Mesendoderm (in vitro differentiated cells): ENCODE measurements at regions not wholly inside any gene's neighbourhood (a gene's known extent, or its start where the extent isn't known, plus 50 kb on each side); places are given as distances from the start of the nearest gene placed in this dataset.
"Not testable (repeated sequence)": the region's sequence is repeated elsewhere in the genome, so short reads cannot be mapped to it uniquely, and the experiment has no call there.

Source experiments
- DNase-seq: peaks from one replicate; pipeline ENCODE4 v3.0.0; 2013
- H2AK5ac ChIP-seq: 2 replicates; pipeline ENCODE4 v1.6.1; 2013; ENCODE audit warnings: low read length, inconsistent platforms
- H2BK120ac ChIP-seq: 2 replicates; pipeline ENCODE4 v1.6.1; 2013; ENCODE audit warnings: low read depth, mild to moderate bottlenecking, low read length, moderate library complexity, mixed read lengths
- H2BK15ac ChIP-seq: replicated peaks from 2 replicates; pipeline ENCODE4 v1.6.1; 2013; ENCODE audit warnings: low read depth, mild to moderate bottlenecking, moderate library complexity
- H2BK5ac ChIP-seq: 2 replicates; pipeline ENCODE4 v1.6.1; 2013; ENCODE audit warnings: low read length, inconsistent platforms
- H3K18ac ChIP-seq: 2 replicates; pipeline ENCODE4 v1.6.1; 2013; ENCODE audit warnings: mild to moderate bottlenecking, low read length, mixed read lengths
- H3K23ac ChIP-seq: one replicate; pipeline ENCODE4 v1.6.1; 2013; ENCODE audit warnings: low read length
- H3K27ac ChIP-seq: 2 replicates; pipeline ENCODE4 v1.5.1; 2013; ENCODE audit warnings: low read depth, mild to moderate bottlenecking, inconsistent platforms, low read length, moderate library complexity
- H3K27me3 ChIP-seq: 2 replicates; pipeline ENCODE4 v1.6.1; 2013; ENCODE audit warnings: low read length, control low read depth, mild to moderate bottlenecking, inconsistent platforms; ENCODE audit not compliant: insufficient read depth, poor library complexity
- H3K36me3 ChIP-seq: 2 replicates; pipeline ENCODE4 v1.6.1; 2013; ENCODE audit warnings: low read length, inconsistent platforms; ENCODE audit not compliant: control insufficient read depth, insufficient read depth
- H3K4ac ChIP-seq: one replicate; pipeline ENCODE4 v1.6.1; 2013; ENCODE audit warnings: low read depth, mild to moderate bottlenecking, low read length, moderate library complexity
- H3K4me1 ChIP-seq: 2 replicates; pipeline ENCODE4 v1.6.1; 2013; ENCODE audit warnings: low read depth, low read length, inconsistent platforms; ENCODE audit not compliant: control insufficient read depth
- H3K4me2 ChIP-seq: 2 replicates; pipeline ENCODE4 v1.6.1; 2013; ENCODE audit warnings: low read length
- H3K4me3 ChIP-seq: 2 replicates; pipeline ENCODE4 v1.5.1; 2013; ENCODE audit warnings: mild to moderate bottlenecking, low read length
- H3K56ac ChIP-seq: one replicate; pipeline ENCODE4 v1.6.1; 2013; ENCODE audit warnings: low read length
- H3K79me1 ChIP-seq: 2 replicates; pipeline ENCODE4 v1.6.1; 2013; ENCODE audit warnings: low read length, inconsistent platforms
- H3K79me2 ChIP-seq: 2 replicates; pipeline ENCODE4 v1.6.1; 2013; ENCODE audit warnings: mild to moderate bottlenecking, low read length; ENCODE audit not compliant: control insufficient read depth, insufficient read depth
- H3K9ac ChIP-seq: 2 replicates; pipeline ENCODE4 v1.6.1; 2013; ENCODE audit warnings: low read length, inconsistent platforms
- H4K5ac ChIP-seq: one replicate; pipeline ENCODE4 v1.6.1; 2013; ENCODE audit warnings: low read length
- H4K8ac ChIP-seq: one replicate; pipeline ENCODE4 v1.6.1; 2013; ENCODE audit warnings: low read depth, mild to moderate bottlenecking, control low read depth, low read length, moderate library complexity
- WGBS: extraction: QIAGEN DNeasy Blood & Tissue Kit; methylation state at CpG from one replicate; pipeline ENCODE4 v1.1.7; 2013; ENCODE audit warnings: low lambda C conversion rate, missing lambda C conversion rate; ENCODE audit not compliant: insufficient coverage; ENCODE audit errors: extremely low coverage; 5-methylcytosine and 5-hydroxymethylcytosine counted together

- not testable (repeated sequence) for H3K18ac ChIP-seq, H2BK5ac ChIP-seq, H3K9ac ChIP-seq, H3K27me3 ChIP-seq, H2BK120ac ChIP-seq, DNase-seq, H3K79me1 ChIP-seq, H2AK5ac ChIP-seq, H3K4ac ChIP-seq, H3K23ac ChIP-seq, H3K56ac ChIP-seq, H3K27ac ChIP-seq, H3K4me3 ChIP-seq, H4K8ac ChIP-seq, H3K79me2 ChIP-seq, H3K4me2 ChIP-seq, H3K36me3 ChIP-seq, H4K5ac ChIP-seq, H3K4me1 ChIP-seq, H2BK15ac ChIP-seq
- no CpG with 5 or more reads among the region's 86 CpGs for WGBS
Observed at GRCh38 chr16:32084656-32085401, 168.3 kb upstream of the TP53TG3D start.

GRCh38 chr16:32085438-32086141, 167.5 kb upstream of the TP53TG3D start:
- H3K4me3 ChIP-seq, DNase-seq, H2BK15ac ChIP-seq, H3K79me1 ChIP-seq, H3K4me2 ChIP-seq, H3K79me2 ChIP-seq, H3K9ac ChIP-seq, H3K27ac ChIP-seq, H4K8ac ChIP-seq, H2BK5ac ChIP-seq, H3K27me3 ChIP-seq, H3K23ac ChIP-seq, H2BK120ac ChIP-seq, H3K4me1 ChIP-seq, H4K5ac ChIP-seq, H3K18ac ChIP-seq, H2AK5ac ChIP-seq, H3K56ac ChIP-seq, H3K36me3 ChIP-seq, H3K4ac ChIP-seq: not testable (repeated sequence)
- WGBS, result no CpG with 5 or more reads among the region's 65 CpGs

GRCh38 chr16:32115562-32115961, 137.5 kb upstream of the TP53TG3D start:
- not testable (repeated sequence) for H3K27ac ChIP-seq, H3K9ac ChIP-seq, H3K36me3 ChIP-seq, H3K4me3 ChIP-seq, H2AK5ac ChIP-seq, H4K5ac ChIP-seq, DNase-seq, H3K79me1 ChIP-seq, H4K8ac ChIP-seq, H2BK120ac ChIP-seq, H3K27me3 ChIP-seq, H2BK5ac ChIP-seq, H2BK15ac ChIP-seq, H3K18ac ChIP-seq, H3K4ac ChIP-seq, H3K4me1 ChIP-seq, H3K79me2 ChIP-seq, H3K23ac ChIP-seq, H3K56ac ChIP-seq, H3K4me2 ChIP-seq
- no CpG with 5 or more reads among the region's 45 CpGs for WGBS

GRCh38 chr16:32116080-32116479, 137.0 kb upstream of the TP53TG3D start:
- no peak for DNase-seq
- H3K4me1 ChIP-seq, result no peaks in the 10 kb centered on the region
- no peak overlapping the region for H4K5ac ChIP-seq

GRCh38 chr16:32116533-32116932, 136.6 kb upstream of the TP53TG3D start:
- not testable (repeated sequence) for H2BK120ac ChIP-seq, H3K18ac ChIP-seq, H3K23ac ChIP-seq, H2BK15ac ChIP-seq, H3K4me1 ChIP-seq, H4K8ac ChIP-seq, H3K36me3 ChIP-seq, H3K56ac ChIP-seq, H3K79me2 ChIP-seq, H3K4me3 ChIP-seq, H3K27ac ChIP-seq, H3K79me1 ChIP-seq, H2BK5ac ChIP-seq, H4K5ac ChIP-seq, H2AK5ac ChIP-seq, H3K27me3 ChIP-seq, H3K4ac ChIP-seq, H3K9ac ChIP-seq, DNase-seq, H3K4me2 ChIP-seq
- WGBS, result no CpG with 5 or more reads among the region's 29 CpGs

More at GRCh38 chr16:32116080-32116479, 137.0 kb upstream of the TP53TG3D start:
- Histone ChIP-seq H2BK15ac (no peak overlapping the region), H3K18ac (no peak overlapping the region), H3K79me1 (no peaks in the 10 kb centered on the region), H3K9ac (no peak overlapping the region), H3K36me3 (no peaks in the 10 kb centered on the region), H2AK5ac (no peak overlapping the region), H2BK5ac (no peak overlapping the region), H2BK120ac (no peak overlapping the region), H3K4ac (no peak overlapping the region), H3K27me3 (no peaks in the 10 kb centered on the region), H3K27ac (no peak overlapping the region), H3K23ac (no peak overlapping the region), H4K8ac (no peak overlapping the region), H3K56ac (no peak overlapping the region), H3K79me2 (no peaks in the 10 kb centered on the region), H3K4me2 (no peak overlapping the region), H3K4me3 (no peak overlapping the region)
- WGBS, result no CpG with 5 or more reads among the region's 52 CpGs
